GM06990 (cell line): ENCODE measurements at regions not wholly inside any gene's neighbourhood (a gene's known extent, or its start where the extent isn't known, plus 50 kb on each side); places are given as distances from the start of the nearest gene placed in this dataset.
"Not testable (repeated sequence)": the region's sequence is repeated elsewhere in the genome, so short reads cannot be mapped to it uniquely, and the experiment has no call there.

Experiments used
- DNase-seq: peaks from one replicate; pipeline ENCODE4 v3.0.0-alpha.2; 2011; ENCODE audit not compliant: insufficient read length; ENCODE audit errors: extremely low read depth
- H3K27me3 ChIP-seq: replicated peaks from 2 replicates; pipeline ENCODE4 v1.6.0; 2011; ENCODE audit warnings: low read length; ENCODE audit not compliant: control insufficient read depth, insufficient read depth
- H3K36me3 ChIP-seq: 2 replicates; pipeline ENCODE4 v1.5.1; 2011; ENCODE audit warnings: low read length; ENCODE audit not compliant: control insufficient read depth, insufficient read depth
- H3K4me3 ChIP-seq: replicated peaks from 2 replicates; pipeline ENCODE4 v1.5.1; 2011; ENCODE audit warnings: low read depth, mild to moderate bottlenecking, control low read depth, low read length
- CTCF ChIP-seq: IDR thresholded peaks from 2 replicates; pipeline ENCODE4 v1.5.1; 2011; ENCODE audit warnings: low read length, control low read depth, mild to moderate bottlenecking, inconsistent platforms; ENCODE audit not compliant: insufficient read depth, poor library complexity, severe bottlenecking

DNA sequence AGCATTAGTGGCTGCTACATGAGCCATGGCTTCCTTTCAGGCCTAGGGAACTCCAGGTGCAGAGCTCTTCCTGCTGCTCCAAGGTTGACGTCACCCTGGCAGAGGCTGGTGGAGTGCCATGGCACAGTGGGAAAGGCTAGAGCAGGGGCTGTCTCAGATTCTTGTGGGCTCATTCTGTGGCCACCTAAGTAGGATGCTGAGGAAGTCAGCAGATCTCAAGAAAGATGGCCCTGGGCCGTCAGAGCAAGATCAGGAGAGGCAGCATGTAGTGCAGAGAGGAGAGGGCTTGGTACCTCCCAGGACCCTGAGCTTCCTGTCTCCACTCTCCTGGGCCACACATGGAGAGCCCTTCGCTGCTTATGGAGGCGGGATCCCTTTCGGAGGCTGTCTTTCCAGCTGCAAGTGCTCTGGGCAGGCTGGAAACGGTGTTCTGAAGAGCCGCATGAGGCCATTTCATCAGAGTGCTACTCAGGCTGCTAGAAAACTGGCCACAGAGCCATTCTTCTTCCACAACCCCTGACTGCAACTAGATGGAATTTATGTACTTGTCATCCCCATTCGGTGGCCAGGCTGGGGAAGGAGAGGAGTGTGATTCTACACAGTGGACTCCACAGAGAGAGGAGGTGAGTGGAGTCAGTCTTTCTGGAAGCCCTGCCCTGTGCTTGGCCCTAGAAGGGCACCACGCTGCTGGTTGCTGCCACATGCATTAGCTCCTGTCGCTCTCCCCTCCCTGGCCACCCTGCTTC lies 304.2 kb downstream of the RPS24 start:
- Histone ChIP-seq H3K36me3 (no peaks in the 10 kb centered on the region), H3K4me3 (no peak overlapping the region), H3K27me3 (no peaks in the 10 kb centered on the region; the same call in 1 of the 2 replicates)
- no peak for DNase-seq
- no peak for TF ChIP-seq CTCF

GRCh38 chr10:78338717-78339116 lies 305.1 kb downstream of the RPS24 start:
- Histone ChIP-seq H3K27me3 (no peaks in the 10 kb centered on the region; the same call in 1 of the 2 replicates), H3K36me3 (no peaks in the 10 kb centered on the region), H3K4me3 (no peak overlapping the region)
- no peak for TF ChIP-seq CTCF
- no peak for DNase-seq

DNA sequence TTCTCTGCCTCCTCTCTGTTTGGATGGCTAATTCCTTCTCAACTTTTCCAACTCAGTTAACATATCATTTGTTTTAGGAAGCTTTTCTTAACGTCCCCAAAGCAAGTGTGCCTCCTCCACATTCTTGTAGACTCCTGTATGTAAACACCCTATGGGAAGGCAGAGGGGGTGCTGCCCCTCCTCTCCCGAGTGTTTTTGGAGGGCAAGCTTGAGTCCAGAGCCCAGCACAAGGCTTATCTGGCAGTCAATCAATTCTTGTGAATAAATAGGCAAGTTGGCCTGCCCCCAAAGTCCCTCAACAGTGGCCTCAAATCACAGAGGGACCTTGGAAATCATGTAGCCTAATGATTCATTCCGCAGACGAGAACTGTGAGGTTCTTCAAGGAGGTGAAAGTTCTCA lies 305.6 kb downstream of the RPS24 start:
- no peaks in the 10 kb centered on the region; the same call in 1 of the 2 replicates for H3K27me3 ChIP-seq
- H3K4me3 ChIP-seq: no peak overlapping the region
- no peak for DNase-seq
- no peaks in the 10 kb centered on the region for H3K36me3 ChIP-seq
- no peak for TF ChIP-seq CTCF

DNA sequence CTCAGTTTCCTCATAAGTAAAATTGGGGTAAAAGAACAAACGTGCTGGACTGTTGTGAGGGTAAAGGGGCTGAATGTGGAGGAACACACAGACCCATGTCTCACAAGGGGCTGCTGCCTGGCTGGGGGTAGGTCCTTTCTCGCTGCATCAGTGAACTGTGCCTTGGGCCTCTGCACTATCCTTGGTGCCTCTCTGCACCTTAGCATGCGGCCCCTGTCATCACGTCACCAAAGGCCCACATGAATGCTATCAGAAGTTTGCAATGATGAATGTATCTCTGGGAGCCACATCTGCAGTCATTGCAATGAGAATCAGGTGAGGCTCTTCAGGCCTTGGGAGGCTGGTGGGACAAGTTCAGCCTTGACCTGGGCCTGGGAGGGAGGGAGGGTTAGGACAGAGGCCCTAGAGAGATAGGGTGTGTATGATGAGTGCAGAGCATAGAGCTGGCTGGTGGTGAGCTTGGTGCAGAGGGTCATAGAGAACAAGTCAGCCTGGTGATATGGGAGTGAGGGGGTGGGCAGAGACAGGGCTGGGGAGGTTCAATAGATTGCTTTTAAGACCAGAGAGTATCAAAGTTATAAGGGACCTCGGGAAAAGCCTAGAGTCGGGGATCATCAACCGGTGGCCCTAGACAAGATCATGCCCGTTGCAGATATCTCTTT lies 308.4 kb downstream of the RPS24 start:
- H3K27me3 ChIP-seq: no peaks in the 10 kb centered on the region; the same call in 1 of the 2 replicates
- no peak for DNase-seq
- no peak for TF ChIP-seq CTCF
- H3K36me3 ChIP-seq: no peaks in the 10 kb centered on the region
- no peak overlapping the region for H3K4me3 ChIP-seq

- Histone ChIP-seq H3K4me3 (no peak overlapping the region), H3K36me3 (no peaks in the 10 kb centered on the region), H3K27me3 (no peaks in the 10 kb centered on the region)
- DNase-seq: no peak
- TF ChIP-seq CTCF: no peak
Observed at GRCh38 chr10:78342827-78343653, 309.4 kb downstream of the RPS24 start.

DNA sequence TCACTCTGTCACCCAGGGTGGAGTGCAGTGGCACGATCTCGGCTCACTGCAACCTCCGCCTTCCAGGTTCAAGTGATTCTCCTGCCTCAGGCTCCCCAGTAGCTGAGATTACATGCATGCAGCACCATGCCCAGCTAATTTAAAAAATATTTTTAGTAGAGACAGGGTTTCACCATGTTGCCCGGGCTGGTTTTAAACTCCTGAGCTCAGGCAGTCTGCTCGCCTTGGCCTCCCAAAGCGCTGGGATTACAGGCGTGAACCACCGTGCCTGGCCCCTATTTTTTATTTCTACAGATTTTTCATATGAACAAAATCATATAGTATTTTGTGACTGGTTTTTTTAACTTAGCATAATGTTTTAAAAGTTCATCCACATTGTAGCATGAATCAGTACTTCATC lies 310.6 kb downstream of the RPS24 start:
- not testable (repeated sequence) for H3K27me3 ChIP-seq

DNA sequence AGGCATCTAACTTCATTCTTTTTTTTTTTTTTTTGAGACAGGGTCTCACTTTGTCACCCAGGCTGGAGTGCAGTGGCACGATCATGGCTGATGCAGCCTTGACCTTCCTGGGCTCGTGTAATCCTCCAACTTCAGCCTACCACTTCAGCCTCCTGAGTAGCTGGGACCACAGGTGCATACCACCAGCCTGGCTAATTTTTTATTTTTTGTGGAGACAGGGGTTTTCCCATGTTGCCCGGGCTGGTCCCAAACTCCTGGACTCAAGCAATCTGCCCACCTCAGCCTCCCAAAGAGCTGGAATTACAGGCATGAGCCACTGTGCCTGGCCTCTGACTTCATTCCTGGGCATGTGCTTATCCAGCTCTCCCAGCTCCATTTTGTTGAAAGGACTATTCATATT lies 311.9 kb downstream of the RPS24 start:
- not testable (repeated sequence) for DNase-seq, H3K36me3 ChIP-seq, H3K27me3 ChIP-seq, H3K4me3 ChIP-seq

More for the DNA sequence above, 310.6 kb downstream of the RPS24 start:
- not testable (repeated sequence) for H3K36me3 ChIP-seq, H3K4me3 ChIP-seq, DNase-seq
